ENCODE measurements at regions not wholly inside any gene's neighbourhood (a gene's known extent, or its start where the extent isn't known, plus 50 kb on each side); places are given as distances from the start of the nearest gene placed in this dataset.

- WGBS, result 77% methylated on average over 5 of the region's 5 CpGs
- Histone ChIP-seq H3K27ac (ENCODE audit: low read depth in 1 of 2, low read length in 2 of 2) (no peak overlapping the region), H3K4me1 (ENCODE audit: control insufficient read depth in 4 of 4, insufficient read depth in 4 of 4, low read length in 3 of 4) (no peaks in the 10 kb centered on the region), H3K27me3 (ENCODE audit: control insufficient read depth in 4 of 4, insufficient read depth in 4 of 4, low read length in 3 of 4) (peaks cover 0 to 3% (median 0%) of the 10 kb centered on the region in 4 donors), H3K9ac (ENCODE audit: low read depth in 1 of 2, low read length in 2 of 2) (no peak overlapping the region), H3K36me3 (ENCODE audit: control insufficient read depth in 4 of 4, insufficient read depth in 3 of 4, low read depth in 1 of 4, low read length in 3 of 4) (no peaks in the 10 kb centered on the region), H3K9me3 (ENCODE audit: control insufficient read depth in 4 of 4, low read length in 3 of 4) (no peaks in the 10 kb centered on the region), H3K4me3 (ENCODE audit: low read depth in 1 of 3, low read length in 3 of 3) (no peak overlapping the region)
- DNase-seq (ENCODE audit: low spot score), result no peak
- no peak for TF ChIP-seq ATF3 (IDR thresholded peaks at IDR 0.05)
- no peak for TF ChIP-seq HNF4G (IDR thresholded peaks at IDR 0.05)
- TF ChIP-seq CTCF (IDR thresholded peaks at IDR 0.05; ENCODE audit: low read depth, low read length, missing input control), result no peak
- no peak for TF ChIP-seq EGR1 (IDR thresholded peaks at IDR 0.05; ENCODE audit: low read depth in 2 of 2)
- no peak for TF ChIP-seq RXRA (IDR thresholded peaks at IDR 0.05)
- no peak for TF ChIP-seq GABPA (IDR thresholded peaks at IDR 0.05 in 1 of 2, conservative IDR thresholded peaks at IDR 0.05 in 1 of 2)
- no peak for TF ChIP-seq REST (IDR thresholded peaks at IDR 0.05)
- TF ChIP-seq HNF4A (conservative IDR thresholded peaks at IDR 0.05), result no peak
- TF ChIP-seq FOXA1 (IDR thresholded peaks at IDR 0.05), result no peak
- no peak for TF ChIP-seq YY1 (IDR thresholded peaks at IDR 0.05)
- TF ChIP-seq JUND (IDR thresholded peaks at IDR 0.05), result no peak
- no peak for TF ChIP-seq SP1 (IDR thresholded peaks at IDR 0.05)
- TF ChIP-seq FOXA2 (IDR thresholded peaks at IDR 0.05), result no peak
- TF ChIP-seq ZBTB33 (IDR thresholded peaks at IDR 0.05), result no peak
- no peak for TF ChIP-seq NR2F2 (IDR thresholded peaks at IDR 0.05)
These were observed 158.6 kb upstream of the CNTN5 start for GRCh38 chr11:98862169-98862568.

GRCh38 chr11:98871690-98872089 is 149.1 kb upstream of the CNTN5 start:
- no peaks in the 10 kb centered on the region for H3K27me3 ChIP-seq (ENCODE audit: control insufficient read depth in 4 of 4, insufficient read depth in 4 of 4, low read length in 3 of 4)
- 79% methylated on average over 3 of the region's 3 CpGs for WGBS
- TF ChIP-seq HNF4G (IDR thresholded peaks at IDR 0.05), result no peak
- TF ChIP-seq TAF1 (conservative IDR thresholded peaks at IDR 0.05), result no peak
- TF ChIP-seq YY1 (IDR thresholded peaks at IDR 0.05), result no peak
- no peak for TF ChIP-seq ZBTB33 (IDR thresholded peaks at IDR 0.05)
- no peak for TF ChIP-seq NR2F2 (IDR thresholded peaks at IDR 0.05)
- no peak for TF ChIP-seq REST (IDR thresholded peaks at IDR 0.05)
- TF ChIP-seq RXRA (IDR thresholded peaks at IDR 0.05), result no peak
- no peak for TF ChIP-seq RAD21 (IDR thresholded peaks at IDR 0.05)
- TF ChIP-seq ATF3 (IDR thresholded peaks at IDR 0.05), result no peak
- TF ChIP-seq FOXA1 (IDR thresholded peaks at IDR 0.05), result no peak
- no peak for TF ChIP-seq SP1 (IDR thresholded peaks at IDR 0.05)
- TF ChIP-seq MAX (IDR thresholded peaks at IDR 0.05), result no peak
- TF ChIP-seq EGR1 (IDR thresholded peaks at IDR 0.05; ENCODE audit: low read depth in 2 of 2), result no peak
- H3K4me1 ChIP-seq (ENCODE audit: control insufficient read depth in 4 of 4, insufficient read depth in 4 of 4, low read length in 3 of 4), result no peaks in the 10 kb centered on the region
- no peak overlapping the region for H3K9ac ChIP-seq (ENCODE audit: low read depth in 1 of 2, low read length in 2 of 2)
- H3K9me3 ChIP-seq (ENCODE audit: control insufficient read depth in 4 of 4, low read length in 3 of 4), result no peaks in the 10 kb centered on the region
- no peak for DNase-seq (ENCODE audit: low spot score)
- no peak overlapping the region for H3K4me3 ChIP-seq (ENCODE audit: low read depth in 1 of 3, low read length in 3 of 3)
- H3K27ac ChIP-seq (ENCODE audit: low read depth in 1 of 2, low read length in 2 of 2), result no peak overlapping the region
- H3K36me3 ChIP-seq (ENCODE audit: control insufficient read depth in 4 of 4, insufficient read depth in 3 of 4, low read depth in 1 of 4, low read length in 3 of 4), result no peaks in the 10 kb centered on the region
